Prostate gland (tissue), 2 donors: ENCODE measurements at regions not wholly inside any gene's neighbourhood (a gene's known extent, or its start where the extent isn't known, plus 50 kb on each side); places are given as distances from the start of the nearest gene placed in this dataset.

Source experiments
- DNase-seq: peaks from one replicate; pipeline ENCODE4 v3.0.0-alpha.2; 2019; ENCODE audit warnings: low spot score
- H3K27ac ChIP-seq, 2 donors: fragments of 200-600 bp; sonication (generic); 2 replicates each; pipeline ENCODE4 v1.5.1; 2017 to 2019
- H3K27me3 ChIP-seq: fragments of 200-600 bp; sonication (generic); replicated peaks from 2 replicates; pipeline ENCODE4 v1.5.1; 2019; ENCODE audit not compliant: insufficient read depth
- H3K36me3 ChIP-seq, 2 donors: fragments of 200-600 bp; sonication (generic); 1 replicate in 1 of 2; 2 replicates in 1 of 2; pipeline versions ENCODE4 v1.5.1 to v1.8.1; 2017 to 2019
- H3K4me1 ChIP-seq: fragments of 200-600 bp; sonication (generic); replicated peaks from 2 replicates; pipeline ENCODE4 v1.5.1; 2019
- H3K4me3 ChIP-seq, 2 donors: fragments of 200-600 bp; sonication (generic); 2 replicates each; pipeline ENCODE4 v1.5.1; 2017 to 2019
- H3K9me3 ChIP-seq: fragments of 200-600 bp; sonication (generic); 2 replicates; pipeline ENCODE4 v1.5.1; 2017
- POLR2A ChIP-seq: fragments of 450-650 bp; IDR thresholded peaks from one replicate; pipeline ENCODE4 v1.6.1; 2016; ENCODE audit warnings: antibody characterized with exemption, mild to moderate bottlenecking
- POLR2AphosphoS5 ChIP-seq: sonication (generic); formaldehyde crosslinking; IDR thresholded peaks from one replicate; pipeline ENCODE4 v1.6.1; 2017; ENCODE audit warnings: antibody characterized with exemption
- WGBS: methylation state at CpG from one replicate; pipeline ENCODE4 v1.1.5; 2018; 5-methylcytosine and 5-hydroxymethylcytosine counted together
- intact Hi-C: fragments of 100-400 bp; cut with DNase I; formaldehyde crosslinking; loops from one replicate; pipeline ENCODE4 v1.14.2; 2022
- TF ChIP-seq, protein P1 (sequence below), 4 experiments: fragments of 200-600 bp in 2 of 4; fragments of 450-650 bp in 2 of 4; sonication (generic) in 2 of 4; IDR thresholded peaks; 1 replicate in 3 of 4; 2 replicates in 1 of 4; pipeline ENCODE4 v1.5.1; 2016 to 2019; ENCODE audit warnings: antibody characterized with exemption in 4 of 4, mild to moderate bottlenecking in 2 of 4, moderate library complexity in 2 of 4

DNA sequence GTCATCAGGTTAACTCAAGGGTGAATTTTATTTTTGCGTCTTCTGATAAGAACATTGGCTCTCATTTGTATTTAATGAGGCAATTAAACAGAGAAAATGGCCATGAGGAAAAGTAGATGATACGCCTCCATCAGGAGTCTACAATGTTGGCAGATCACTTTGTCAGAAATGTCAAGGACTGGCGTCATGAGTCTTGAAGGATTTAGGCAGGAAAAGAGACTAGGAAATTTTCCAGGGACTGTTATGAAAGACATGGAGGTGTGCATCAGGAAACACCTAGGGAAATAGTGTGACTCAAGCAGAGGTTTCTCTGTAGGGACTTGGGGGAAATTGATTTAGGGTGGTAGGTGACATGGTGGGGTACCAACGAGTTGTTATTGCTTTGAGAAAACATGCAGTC is 53.4 kb upstream of the SLC35B4 start:
- 87% methylated on average over 4 of the region's 4 CpGs for whole genome bisulfite sequencing

GRCh38 chr7:134368851-134369544 is 52.3 kb upstream of the SLC35B4 start:
- H3K27ac ChIP-seq = no peak overlapping the region
- H3K9me3 ChIP-seq = no peaks in the 10 kb centered on the region
- WGBS = 8% methylated on average over 2 of the region's 2 CpGs
- H3K36me3 ChIP-seq = no peaks in the 10 kb centered on the region
- H3K27me3 ChIP-seq = no peaks in the 10 kb centered on the region
- TF ChIP-seq, protein P1, sequence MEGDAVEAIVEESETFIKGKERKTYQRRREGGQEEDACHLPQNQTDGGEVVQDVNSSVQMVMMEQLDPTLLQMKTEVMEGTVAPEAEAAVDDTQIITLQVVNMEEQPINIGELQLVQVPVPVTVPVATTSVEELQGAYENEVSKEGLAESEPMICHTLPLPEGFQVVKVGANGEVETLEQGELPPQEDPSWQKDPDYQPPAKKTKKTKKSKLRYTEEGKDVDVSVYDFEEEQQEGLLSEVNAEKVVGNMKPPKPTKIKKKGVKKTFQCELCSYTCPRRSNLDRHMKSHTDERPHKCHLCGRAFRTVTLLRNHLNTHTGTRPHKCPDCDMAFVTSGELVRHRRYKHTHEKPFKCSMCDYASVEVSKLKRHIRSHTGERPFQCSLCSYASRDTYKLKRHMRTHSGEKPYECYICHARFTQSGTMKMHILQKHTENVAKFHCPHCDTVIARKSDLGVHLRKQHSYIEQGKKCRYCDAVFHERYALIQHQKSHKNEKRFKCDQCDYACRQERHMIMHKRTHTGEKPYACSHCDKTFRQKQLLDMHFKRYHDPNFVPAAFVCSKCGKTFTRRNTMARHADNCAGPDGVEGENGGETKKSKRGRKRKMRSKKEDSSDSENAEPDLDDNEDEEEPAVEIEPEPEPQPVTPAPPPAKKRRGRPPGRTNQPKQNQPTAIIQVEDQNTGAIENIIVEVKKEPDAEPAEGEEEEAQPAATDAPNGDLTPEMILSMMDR (IDR thresholded peaks at IDR 0.05) = no peak
- TF ChIP-seq POLR2A (no peak), POLR2AphosphoS5 (peak; percentile 38)
- no peaks in the 10 kb centered on the region for H3K4me1 ChIP-seq
- DNase-seq = peak; percentile 49
- H3K4me3 ChIP-seq = no peak overlapping the region
- intact Hi-C loops = no loop called here

More for the DNA sequence above, 53.4 kb upstream of the SLC35B4 start:
- intact Hi-C loops = no loop called here
- DNase-seq = no peak
- no peaks in the 10 kb centered on the region for H3K9me3 ChIP-seq
- no peak overlapping the region for H3K4me3 ChIP-seq
- H3K4me1 ChIP-seq = no peaks in the 10 kb centered on the region
- no peaks in the 10 kb centered on the region for H3K36me3 ChIP-seq
- no peak overlapping the region for H3K27ac ChIP-seq
- TF ChIP-seq, protein P1 (IDR thresholded peaks at IDR 0.05) = no peak
- TF ChIP-seq POLR2A = no peak
- no peak for TF ChIP-seq POLR2AphosphoS5
- no peaks in the 10 kb centered on the region for H3K27me3 ChIP-seq

DNA sequence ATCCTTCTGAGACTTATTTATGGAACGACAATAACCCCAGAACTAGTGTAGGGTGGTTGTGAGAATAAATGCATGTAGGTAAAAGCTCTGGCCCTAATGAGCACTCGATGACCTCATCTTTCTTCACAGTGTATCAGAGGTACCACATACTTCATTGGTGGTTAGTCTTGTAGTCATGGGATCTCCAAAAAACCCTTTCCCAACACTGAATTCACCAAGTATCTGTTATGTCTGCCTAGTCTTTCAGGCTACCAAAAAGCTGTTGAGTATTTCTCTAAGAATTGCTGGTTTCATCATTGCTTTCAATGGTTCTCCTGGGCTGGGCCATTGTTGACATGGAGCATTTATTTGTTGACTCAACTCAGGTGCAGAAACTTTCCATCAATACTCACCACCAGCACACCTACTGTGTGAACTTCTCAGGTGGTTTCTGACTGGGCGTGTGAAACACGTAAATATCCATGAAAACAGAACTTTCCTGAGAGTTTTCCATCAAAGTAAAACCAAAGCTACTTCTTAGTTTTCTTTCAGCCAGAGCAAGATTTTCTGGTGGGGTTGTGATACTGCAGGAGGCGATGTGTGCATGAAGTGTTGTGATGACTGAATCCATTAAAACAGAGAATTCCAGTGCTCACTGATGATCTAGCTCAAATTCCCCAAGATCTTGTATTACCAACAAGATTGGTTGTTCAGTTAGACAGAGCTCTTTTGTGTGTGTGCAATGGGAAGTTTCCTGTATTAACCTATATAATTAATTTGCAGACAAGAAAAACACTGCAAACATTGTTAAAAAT is 51.4 kb upstream of the SLC35B4 start:
- H3K27ac ChIP-seq = no peak overlapping the region
- TF ChIP-seq POLR2AphosphoS5 = no peak
- H3K4me3 ChIP-seq = no peak overlapping the region
- 85% methylated on average over 5 of the region's 5 CpGs for WGBS
- H3K9me3 ChIP-seq = no peaks in the 10 kb centered on the region
- intact Hi-C loops = no loop called here
- no peaks in the 10 kb centered on the region for H3K36me3 ChIP-seq
- no peaks in the 10 kb centered on the region for H3K27me3 ChIP-seq
- H3K4me1 ChIP-seq = no peaks in the 10 kb centered on the region
- no peak for DNase-seq
